ENCODE measurements at regions not wholly inside any gene's neighbourhood (a gene's known extent, or its start where the extent isn't known, plus 50 kb on each side); places are given as distances from the start of the nearest gene placed in this dataset.
"Not testable (repeated sequence)": the region's sequence is repeated elsewhere in the genome, so short reads cannot be mapped to it uniquely, and the experiment has no call there.

GRCh38 chr6:103313432-103313831, 1546.3 kb downstream of the HACE1 start:
- no peak for DNase-seq
- Mint-ChIP-seq H3K4me1 (no peaks in the 10 kb centered on the region), H3K4me3 (no peak overlapping the region), H3K27ac (no peak overlapping the region), H3K9me3 (peaks cover 19% of the 10 kb centered on the region), H3K36me3 (ENCODE audit: low read depth) (no peaks in the 10 kb centered on the region), H3K27me3 (ENCODE audit: low read depth, poor library complexity) (no peaks in the 10 kb centered on the region)
- no peak for TF ChIP-seq CTCF (IDR thresholded peaks at IDR 0.05)

GRCh38 chr6:103294376-103294775, 1565.3 kb downstream of the HACE1 start:
- H3K4me3 Mint-ChIP-seq; H3K36me3 Mint-ChIP-seq (ENCODE audit: low read depth); H3K27me3 Mint-ChIP-seq (ENCODE audit: low read depth, poor library complexity); DNase-seq; H3K27ac Mint-ChIP-seq; H3K4me1 Mint-ChIP-seq: not testable (repeated sequence)
- peaks cover 22% of the 10 kb centered on the region for H3K9me3 Mint-ChIP-seq

- H3K4me1 Mint-ChIP-seq, result peaks cover 4% of the 10 kb centered on the region
- H3K4me3 Mint-ChIP-seq, result no peak overlapping the region
- H3K9me3 Mint-ChIP-seq, result peaks cover 24% of the 10 kb centered on the region
Measured at GRCh38 chr6:103284835-103285234, 1574.9 kb downstream of the HACE1 start.

GRCh38 chr6:103280417-103280816, 1579.3 kb downstream of the HACE1 start:
- no peak for TF ChIP-seq CTCF (IDR thresholded peaks at IDR 0.05)
- H3K4me3 Mint-ChIP-seq, result no peak overlapping the region
- no peak for DNase-seq
- H3K4me1 Mint-ChIP-seq, result peaks cover 2% of the 10 kb centered on the region
- H3K27ac Mint-ChIP-seq, result no peak overlapping the region
- H3K27me3 Mint-ChIP-seq (ENCODE audit: low read depth, poor library complexity), result no peaks in the 10 kb centered on the region
- H3K36me3 Mint-ChIP-seq (ENCODE audit: low read depth), result no peaks in the 10 kb centered on the region
- H3K9me3 Mint-ChIP-seq, result peaks cover 37% of the 10 kb centered on the region

More at GRCh38 chr6:103284835-103285234, 1574.9 kb downstream of the HACE1 start:
- H3K27me3 Mint-ChIP-seq (ENCODE audit: low read depth, poor library complexity), result no peaks in the 10 kb centered on the region
- no peak for TF ChIP-seq CTCF (IDR thresholded peaks at IDR 0.05)
- DNase-seq, result no peak
- no peak overlapping the region for H3K27ac Mint-ChIP-seq
- H3K36me3 Mint-ChIP-seq (ENCODE audit: low read depth), result no peaks in the 10 kb centered on the region

- H3K27ac Mint-ChIP-seq, result no peak overlapping the region
- TF ChIP-seq CTCF (IDR thresholded peaks at IDR 0.05), result no peak
- H3K9me3 Mint-ChIP-seq, result peaks cover 37% of the 10 kb centered on the region
- H3K4me3 Mint-ChIP-seq, result no peak overlapping the region
- no peaks in the 10 kb centered on the region for H3K4me1 Mint-ChIP-seq
- no peak for DNase-seq
- H3K36me3 Mint-ChIP-seq (ENCODE audit: low read depth), result no peaks in the 10 kb centered on the region
- no peaks in the 10 kb centered on the region for H3K27me3 Mint-ChIP-seq (ENCODE audit: low read depth, poor library complexity)
Measured at GRCh38 chr6:103277936-103278335, 1581.8 kb downstream of the HACE1 start.

GRCh38 chr6:103273048-103273447, 1586.7 kb downstream of the HACE1 start:
- no peaks in the 10 kb centered on the region for H3K27me3 Mint-ChIP-seq (ENCODE audit: low read depth, poor library complexity)
- TF ChIP-seq CTCF (IDR thresholded peaks at IDR 0.05), result peak; percentile 49
- no peaks in the 10 kb centered on the region for H3K4me1 Mint-ChIP-seq
- H3K9me3 Mint-ChIP-seq, result no peaks in the 10 kb centered on the region
- no peak overlapping the region for H3K27ac Mint-ChIP-seq
- DNase-seq, result no peak
- no peaks in the 10 kb centered on the region for H3K36me3 Mint-ChIP-seq (ENCODE audit: low read depth)
- no peak overlapping the region for H3K4me3 Mint-ChIP-seq

All from nephron progenitor cell (in vitro differentiated cells).